ENCODE measurements at regions not wholly inside any gene's neighbourhood (a gene's known extent, or its start where the extent isn't known, plus 50 kb on each side); places are given as distances from the start of the nearest gene placed in this dataset.

- no peak for DNase-seq (ENCODE audit: low read depth)
- TF ChIP-seq CTCF (IDR thresholded peaks at IDR 0.05; ENCODE audit: insufficient read depth, low read length, poor library complexity, severe bottlenecking): no peak
- no peaks in the 10 kb centered on the region for H3K27me3 ChIP-seq (ENCODE audit: control insufficient read depth, insufficient read depth, low read length)
- H3K4me3 ChIP-seq (ENCODE audit: low read depth, low read length): no peak overlapping the region
- H3K36me3 ChIP-seq (ENCODE audit: control insufficient read depth, insufficient read depth, low read length): no peaks in the 10 kb centered on the region
Measured at GRCh38 chr18:37742436-37742835, 176.8 kb upstream of the CELF4 start.

- Histone ChIP-seq H3K27me3 (ENCODE audit: control insufficient read depth, insufficient read depth, low read length) (no peaks in the 10 kb centered on the region), H3K36me3 (ENCODE audit: control insufficient read depth, insufficient read depth, low read length) (no peaks in the 10 kb centered on the region), H3K4me3 (ENCODE audit: low read depth, low read length) (no peak overlapping the region)
- no peak for TF ChIP-seq CTCF (IDR thresholded peaks at IDR 0.05; ENCODE audit: insufficient read depth, low read length, poor library complexity, severe bottlenecking)
- DNase-seq (ENCODE audit: low read depth): no peak
Measured at GRCh38 chr18:37741032-37741623, 175.5 kb upstream of the CELF4 start.

DNA sequence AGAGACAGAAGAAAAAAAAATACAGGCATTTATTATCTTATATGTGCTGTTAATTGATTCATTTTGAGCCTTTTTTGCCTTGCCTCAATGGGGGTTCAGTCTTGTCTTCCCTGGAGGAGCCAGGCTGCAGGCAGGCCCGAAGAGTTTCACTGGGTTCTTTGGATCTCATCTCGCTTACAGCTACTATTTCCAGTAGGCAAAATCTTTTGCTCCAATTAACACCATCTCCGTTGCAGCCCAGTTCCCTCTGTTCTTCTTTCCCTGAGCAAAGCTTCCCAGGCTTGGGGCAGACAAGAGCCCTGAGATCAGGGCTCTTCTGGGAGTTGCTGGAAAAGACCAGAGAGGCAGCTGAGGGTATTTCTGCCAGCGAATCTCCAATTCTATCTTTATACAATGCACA lies 168.8 kb upstream of the CELF4 start:
- no peak for DNase-seq (ENCODE audit: low read depth)
- Histone ChIP-seq H3K27me3 (ENCODE audit: control insufficient read depth, insufficient read depth, low read length) (no peaks in the 10 kb centered on the region), H3K36me3 (ENCODE audit: control insufficient read depth, insufficient read depth, low read length) (no peaks in the 10 kb centered on the region), H3K4me3 (ENCODE audit: low read depth, low read length) (no peak overlapping the region)
- TF ChIP-seq CTCF (IDR thresholded peaks at IDR 0.05; ENCODE audit: insufficient read depth, low read length, poor library complexity, severe bottlenecking): no peak

DNA sequence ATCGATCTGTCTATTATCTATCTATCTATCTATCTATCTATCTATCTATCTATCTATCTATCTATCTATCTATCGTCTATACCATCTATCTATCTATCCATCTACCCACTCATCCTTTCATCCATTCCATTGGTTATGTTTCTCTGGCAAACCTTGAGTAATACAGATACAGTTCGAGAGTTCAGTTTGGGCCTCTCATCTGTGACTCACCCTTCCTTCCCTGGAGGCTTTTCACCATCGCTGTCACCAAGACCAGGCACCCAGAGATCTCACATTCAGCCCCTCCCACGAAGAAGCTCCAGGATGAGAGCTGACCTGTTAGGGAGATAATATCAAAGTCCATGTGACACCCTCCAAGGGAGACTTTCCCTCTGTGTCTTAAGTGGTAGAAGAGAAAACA lies 164.1 kb upstream of the CELF4 start:
- no peak for DNase-seq (ENCODE audit: low read depth)
- Histone ChIP-seq H3K4me3 (ENCODE audit: low read depth, low read length) (no peak overlapping the region), H3K36me3 (ENCODE audit: control insufficient read depth, insufficient read depth, low read length) (no peaks in the 10 kb centered on the region), H3K27me3 (ENCODE audit: control insufficient read depth, insufficient read depth, low read length) (no peaks in the 10 kb centered on the region)
- TF ChIP-seq CTCF (IDR thresholded peaks at IDR 0.05; ENCODE audit: insufficient read depth, low read length, poor library complexity, severe bottlenecking): no peak

DNA sequence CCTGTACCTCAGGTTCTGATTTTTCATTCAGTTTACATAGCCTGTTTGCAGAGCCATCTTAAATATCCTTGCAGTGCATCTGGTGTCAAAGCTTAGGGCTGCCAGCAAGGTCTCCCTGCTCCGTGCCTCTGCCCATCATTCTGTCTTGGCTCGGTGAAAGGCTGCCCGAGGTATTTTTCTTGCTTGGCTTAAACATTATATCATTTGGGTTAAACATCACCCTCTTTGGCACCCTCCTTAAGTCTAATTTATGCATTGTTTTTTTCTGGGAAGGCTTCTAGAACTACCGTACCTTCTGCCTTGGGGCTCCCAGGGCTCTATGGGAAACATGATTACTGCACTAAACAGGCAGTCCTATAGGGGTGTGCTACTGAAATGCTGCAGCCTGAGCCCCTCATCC lies 158.6 kb upstream of the CELF4 start:
- Histone ChIP-seq H3K36me3 (ENCODE audit: control insufficient read depth, insufficient read depth, low read length) (no peaks in the 10 kb centered on the region), H3K4me3 (ENCODE audit: low read depth, low read length) (no peak overlapping the region), H3K27me3 (ENCODE audit: control insufficient read depth, insufficient read depth, low read length) (no peaks in the 10 kb centered on the region)
- no peak for DNase-seq (ENCODE audit: low read depth)
- no peak for TF ChIP-seq CTCF (IDR thresholded peaks at IDR 0.05; ENCODE audit: insufficient read depth, low read length, poor library complexity, severe bottlenecking)

Data from kidney epithelial cell (primary cell).